GM19043 (cell line): ENCODE measurements at regions not wholly inside any gene's neighbourhood (a gene's known extent, or its start where the extent isn't known, plus 50 kb on each side); places are given as distances from the start of the nearest gene placed in this dataset.

Source experiments
- ATAC-seq: cut with Tn5 transposase; IDR thresholded peaks from one replicate; pipeline ENCODE4 v1.9.1; 2021; ENCODE audit warnings: low read depth; ENCODE audit not compliant: unreplicated experiment

GRCh38 chr7:46844486-46844885 is 737.4 kb downstream of the TNS3 start:
- no peak for ATAC-seq

- ATAC-seq: no peak
Observed at GRCh38 chr7:46841248-46841647, 740.7 kb downstream of the TNS3 start.

- no peak for ATAC-seq
Observed at GRCh38 chr7:46839651-46840050, 742.3 kb downstream of the TNS3 start.

GRCh38 chr7:46838463-46838862 is 743.4 kb downstream of the TNS3 start:
- no peak for ATAC-seq

GRCh38 chr7:46835556-46835955 is 746.4 kb downstream of the TNS3 start:
- ATAC-seq: no peak

- no peak for ATAC-seq
Observed at GRCh38 chr7:46834921-46835320, 747.0 kb downstream of the TNS3 start.

- ATAC-seq: no peak
Observed at GRCh38 chr7:46833197-46833596, 748.7 kb downstream of the TNS3 start.

GRCh38 chr7:46832136-46832535 is 749.8 kb downstream of the TNS3 start:
- no peak for ATAC-seq

- ATAC-seq: no peak
Observed at GRCh38 chr7:46819819-46820218, 762.1 kb downstream of the TNS3 start.

- ATAC-seq: no peak
Observed at GRCh38 chr7:46814516-46815250, 767.2 kb downstream of the TNS3 start.

- ATAC-seq: no peak
Observed at GRCh38 chr7:46812101-46812675, 769.7 kb downstream of the TNS3 start.

GRCh38 chr7:46811529-46811928 is 770.4 kb downstream of the TNS3 start:
- ATAC-seq: no peak

GRCh38 chr7:46810986-46811385 is 770.9 kb downstream of the TNS3 start:
- ATAC-seq: no peak

GRCh38 chr7:46809886-46810285 is 772.0 kb downstream of the TNS3 start:
- no peak for ATAC-seq

- no peak for ATAC-seq
Observed at GRCh38 chr7:46806856-46807255, 775.1 kb downstream of the TNS3 start.

GRCh38 chr7:46802479-46802878 is 779.4 kb downstream of the TNS3 start:
- ATAC-seq: no peak

GRCh38 chr7:46791188-46791587 is 790.7 kb downstream of the TNS3 start:
- ATAC-seq: no peak

- ATAC-seq: no peak
Observed at GRCh38 chr7:46786995-46787394, 794.9 kb downstream of the TNS3 start.

- no peak for ATAC-seq
Observed at GRCh38 chr7:46786221-46786954, 795.5 kb downstream of the TNS3 start.

GRCh38 chr7:46784732-46785131 is 797.2 kb downstream of the TNS3 start:
- ATAC-seq: no peak

- ATAC-seq: no peak
Observed at GRCh38 chr7:46781901-46782439, 799.9 kb downstream of the TNS3 start.
